Skeletal muscle satellite cell (primary cell): ENCODE measurements at regions not wholly inside any gene's neighbourhood (a gene's known extent, or its start where the extent isn't known, plus 50 kb on each side); places are given as distances from the start of the nearest gene placed in this dataset.

Experiments
- H3K27me3 ChIP-seq: 2 replicates; pipeline ENCODE4 v1.7.0; 2013; ENCODE audit warnings: low read length; ENCODE audit not compliant: control insufficient read depth, insufficient read depth
- H3K36me3 ChIP-seq: 2 replicates; pipeline ENCODE4 v1.7.0; 2013; ENCODE audit warnings: mild to moderate bottlenecking, control low read depth, low read length; ENCODE audit not compliant: insufficient read depth
- H3K4me1 ChIP-seq: 2 replicates; pipeline ENCODE4 v1.7.0; 2013; ENCODE audit warnings: low read length; ENCODE audit not compliant: control insufficient read depth, insufficient read depth
- H3K4me2 ChIP-seq: 2 replicates; pipeline ENCODE4 v1.7.0; 2013; ENCODE audit warnings: mild to moderate bottlenecking, low read length
- H3K4me3 ChIP-seq: 2 replicates; pipeline ENCODE4 v1.7.0; 2013; ENCODE audit warnings: low read length
- H3K9ac ChIP-seq: 2 replicates; pipeline ENCODE4 v1.7.0; 2013; ENCODE audit warnings: mild to moderate bottlenecking, low read depth, low read length, moderate library complexity
- H3K9me3 ChIP-seq: replicated peaks from 2 replicates; pipeline ENCODE4 v1.7.0; 2013; ENCODE audit warnings: mild to moderate bottlenecking, control low read depth, low read length

DNA sequence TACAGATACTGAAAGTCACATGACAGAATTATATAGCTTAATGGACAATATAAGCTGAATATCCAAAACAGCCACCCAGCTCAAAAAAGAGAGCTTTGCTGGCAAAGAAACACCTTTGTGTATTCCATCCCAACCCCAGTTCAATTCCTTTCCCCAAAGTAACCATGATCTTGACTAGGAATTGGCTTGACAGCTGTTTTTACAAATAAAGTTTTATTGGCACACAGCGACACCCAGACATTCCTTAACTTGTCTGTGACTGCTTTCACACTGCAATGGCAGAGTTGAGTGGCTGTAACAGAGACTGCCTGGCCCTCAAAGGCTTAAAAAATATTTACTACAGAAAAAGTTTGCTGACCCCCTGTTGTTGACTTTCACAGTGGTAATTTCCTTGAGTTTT is 264.0 kb upstream of the TSHZ2 start:
- H3K9ac ChIP-seq: no peak overlapping the region
- no peaks in the 10 kb centered on the region for H3K27me3 ChIP-seq
- no peak overlapping the region for H3K4me2 ChIP-seq
- no peaks in the 10 kb centered on the region for H3K4me1 ChIP-seq
- H3K36me3 ChIP-seq: no peaks in the 10 kb centered on the region
- H3K9me3 ChIP-seq: no peaks in the 10 kb centered on the region
- H3K4me3 ChIP-seq: no peak overlapping the region

- no peaks in the 10 kb centered on the region for H3K36me3 ChIP-seq
- H3K27me3 ChIP-seq: no peaks in the 10 kb centered on the region
- H3K4me2 ChIP-seq: no peak overlapping the region
- H3K9ac ChIP-seq: no peak overlapping the region
- H3K9me3 ChIP-seq: no peaks in the 10 kb centered on the region
- no peaks in the 10 kb centered on the region for H3K4me1 ChIP-seq
- H3K4me3 ChIP-seq: no peak overlapping the region
Observed at GRCh38 chr20:52704553-52704952, 267.6 kb upstream of the TSHZ2 start.

- H3K4me3 ChIP-seq: no peak overlapping the region
- H3K9me3 ChIP-seq: no peaks in the 10 kb centered on the region
- no peaks in the 10 kb centered on the region for H3K4me1 ChIP-seq
- no peaks in the 10 kb centered on the region for H3K27me3 ChIP-seq
- H3K36me3 ChIP-seq: no peaks in the 10 kb centered on the region
- H3K4me2 ChIP-seq: no peak overlapping the region
- no peak overlapping the region for H3K9ac ChIP-seq
Observed at GRCh38 chr20:52688345-52688744, 283.8 kb upstream of the TSHZ2 start.

DNA sequence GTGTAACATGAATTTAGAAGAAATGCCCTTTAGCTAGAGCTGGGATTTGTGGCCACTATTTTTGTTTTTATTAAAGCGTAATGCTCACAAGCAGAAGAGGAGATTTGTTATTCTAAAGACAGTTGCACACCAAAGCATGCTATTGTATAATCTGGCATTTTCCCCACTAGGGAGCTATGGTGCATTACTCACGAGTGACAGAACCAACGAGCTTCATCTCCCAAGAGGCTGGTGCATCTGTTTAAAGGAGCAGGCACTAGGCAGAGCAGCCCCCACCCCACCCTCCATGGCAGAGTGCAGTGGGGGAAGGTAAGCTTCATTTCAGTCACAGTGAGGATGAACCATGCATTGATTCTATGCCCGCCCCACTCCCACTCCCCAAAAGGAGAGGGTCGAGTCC is 287.3 kb upstream of the TSHZ2 start:
- no peaks in the 10 kb centered on the region for H3K9me3 ChIP-seq
- no peak overlapping the region for H3K4me3 ChIP-seq
- H3K4me2 ChIP-seq: no peak overlapping the region
- H3K27me3 ChIP-seq: no peaks in the 10 kb centered on the region
- H3K36me3 ChIP-seq: no peaks in the 10 kb centered on the region
- H3K4me1 ChIP-seq: no peaks in the 10 kb centered on the region
- no peak overlapping the region for H3K9ac ChIP-seq

DNA sequence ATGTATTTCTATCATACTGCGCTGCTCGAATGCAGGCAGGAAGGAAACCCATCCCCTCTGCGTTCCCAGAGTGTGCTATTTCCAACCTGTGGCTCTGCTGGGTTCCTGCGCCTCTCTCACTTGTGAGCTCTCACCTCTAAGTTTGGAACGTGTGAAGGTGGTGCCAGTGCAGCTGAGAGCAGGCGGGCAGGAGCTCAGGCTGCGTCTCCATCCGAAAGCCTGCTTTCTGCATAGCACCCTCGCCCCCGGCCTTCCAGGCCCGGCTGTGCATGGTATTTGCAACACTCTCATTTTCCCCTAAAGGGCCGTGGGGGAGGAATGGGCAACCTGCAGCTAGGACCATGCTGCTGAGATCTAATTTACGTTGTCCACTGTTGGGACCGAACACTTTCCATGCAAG is 288.0 kb upstream of the TSHZ2 start:
- H3K9me3 ChIP-seq: no peaks in the 10 kb centered on the region
- H3K27me3 ChIP-seq: no peaks in the 10 kb centered on the region
- no peak overlapping the region for H3K4me2 ChIP-seq
- no peaks in the 10 kb centered on the region for H3K4me1 ChIP-seq
- H3K36me3 ChIP-seq: no peaks in the 10 kb centered on the region
- no peak overlapping the region for H3K9ac ChIP-seq
- H3K4me3 ChIP-seq: no peak overlapping the region

GRCh38 chr20:52683761-52684160 is 288.4 kb upstream of the TSHZ2 start:
- H3K4me1 ChIP-seq: no peaks in the 10 kb centered on the region
- H3K9me3 ChIP-seq: no peaks in the 10 kb centered on the region
- no peak overlapping the region for H3K9ac ChIP-seq
- no peaks in the 10 kb centered on the region for H3K36me3 ChIP-seq
- H3K4me3 ChIP-seq: no peak overlapping the region
- H3K4me2 ChIP-seq: no peak overlapping the region
- no peaks in the 10 kb centered on the region for H3K27me3 ChIP-seq

DNA sequence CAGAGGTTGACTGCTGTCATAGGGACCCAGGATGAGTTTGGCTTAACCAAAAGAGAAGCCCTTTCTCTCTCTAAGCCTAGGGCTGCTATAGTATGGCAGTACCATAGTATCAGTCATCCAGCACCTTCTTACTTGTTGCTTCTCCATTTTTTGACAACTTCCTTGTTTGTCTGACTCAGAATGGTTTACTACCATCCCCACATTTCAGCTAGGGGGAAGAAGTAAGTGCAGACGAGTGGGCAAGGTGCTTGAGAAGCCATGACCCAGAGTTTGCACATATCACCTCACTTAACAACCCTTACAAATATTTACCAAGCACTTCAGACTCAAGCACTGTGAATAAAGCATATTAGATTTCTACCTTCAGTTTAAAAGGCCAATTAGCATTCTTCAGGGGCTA is 289.9 kb upstream of the TSHZ2 start:
- no peaks in the 10 kb centered on the region for H3K9me3 ChIP-seq
- H3K9ac ChIP-seq: no peak overlapping the region
- no peaks in the 10 kb centered on the region for H3K36me3 ChIP-seq
- H3K4me3 ChIP-seq: no peak overlapping the region
- H3K27me3 ChIP-seq: no peaks in the 10 kb centered on the region
- no peaks in the 10 kb centered on the region for H3K4me1 ChIP-seq
- H3K4me2 ChIP-seq: no peak overlapping the region

DNA sequence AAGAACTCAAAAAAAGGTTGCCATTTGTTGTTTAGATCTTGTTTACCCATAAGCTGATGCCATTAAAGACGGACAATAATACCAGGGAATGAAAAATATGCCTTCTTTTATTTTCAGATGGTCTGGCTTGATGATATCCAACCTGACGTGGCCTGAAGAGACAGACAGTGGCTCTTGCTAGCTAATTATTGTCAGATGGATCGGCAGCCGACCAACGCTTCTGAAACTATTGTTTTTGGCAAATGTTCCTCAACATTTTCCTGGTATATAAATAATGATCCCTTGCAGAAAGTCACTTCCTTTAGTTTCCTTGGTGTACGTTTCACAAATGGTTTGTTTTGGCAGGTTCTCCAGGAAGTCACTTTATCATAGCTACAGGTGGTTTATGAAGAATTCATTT is 290.9 kb upstream of the TSHZ2 start:
- no peaks in the 10 kb centered on the region for H3K27me3 ChIP-seq
- no peaks in the 10 kb centered on the region for H3K9me3 ChIP-seq
- H3K4me1 ChIP-seq: no peaks in the 10 kb centered on the region
- no peaks in the 10 kb centered on the region for H3K36me3 ChIP-seq
- H3K4me2 ChIP-seq: no peak overlapping the region
- H3K9ac ChIP-seq: no peak overlapping the region
- H3K4me3 ChIP-seq: no peak overlapping the region

DNA sequence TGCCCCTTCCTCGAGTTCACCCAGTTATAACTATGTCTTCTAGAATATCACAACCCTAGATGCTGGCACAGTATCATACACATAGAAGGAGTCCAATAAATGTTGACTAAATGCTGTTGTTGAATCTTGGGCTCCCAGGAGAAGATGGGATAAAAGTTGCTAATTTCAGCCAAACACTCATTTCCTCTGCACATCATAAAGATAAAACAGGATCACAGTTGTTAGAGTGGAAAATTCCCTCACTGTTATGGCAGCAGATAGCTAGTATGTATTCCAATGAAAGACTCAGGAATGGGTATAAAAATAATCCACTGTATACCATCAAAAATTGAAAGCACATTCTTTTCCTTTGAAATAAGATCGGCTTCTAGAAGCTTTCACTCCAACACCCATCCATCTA is 294.9 kb upstream of the TSHZ2 start:
- no peak overlapping the region for H3K4me3 ChIP-seq
- H3K4me2 ChIP-seq: no peak overlapping the region
- H3K9ac ChIP-seq: no peak overlapping the region

GRCh38 chr20:52676283-52676995 is 295.7 kb upstream of the TSHZ2 start:
- no peak overlapping the region for H3K9ac ChIP-seq
- no peaks in the 10 kb centered on the region for H3K27me3 ChIP-seq
- no peak overlapping the region for H3K4me3 ChIP-seq

More for the DNA sequence above, 294.9 kb upstream of the TSHZ2 start:
- no peaks in the 10 kb centered on the region for H3K36me3 ChIP-seq
- no peaks in the 10 kb centered on the region for H3K27me3 ChIP-seq
- H3K4me1 ChIP-seq: no peaks in the 10 kb centered on the region
- peaks cover 4% of the 10 kb centered on the region for H3K9me3 ChIP-seq

DNA sequence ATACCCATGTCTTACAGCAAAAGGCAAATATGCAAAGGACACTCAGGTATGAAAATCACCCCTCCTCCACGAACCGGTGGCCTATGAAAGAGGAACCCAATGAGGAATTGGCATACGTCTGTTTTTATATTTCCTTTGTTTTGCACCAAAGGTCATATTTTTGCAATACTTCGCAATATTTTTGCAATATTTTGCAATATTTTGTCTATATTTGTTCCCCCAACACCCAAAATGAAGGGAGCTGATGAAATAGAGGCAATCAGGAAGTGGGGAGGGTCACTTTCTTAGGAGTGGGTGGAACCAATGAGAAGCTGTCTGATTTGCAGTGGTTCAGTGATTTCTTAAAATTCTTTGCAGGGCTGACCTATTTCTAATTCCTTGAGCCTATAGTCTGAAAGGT is 296.8 kb upstream of the TSHZ2 start:
- Histone ChIP-seq H3K9ac (no peak overlapping the region), H3K4me3 (no peak overlapping the region), H3K4me2 (no peak overlapping the region), H3K27me3 (no peaks in the 10 kb centered on the region), H3K4me1 (no peaks in the 10 kb centered on the region), H3K9me3 (peaks cover 4% of the 10 kb centered on the region), H3K36me3 (no peaks in the 10 kb centered on the region)

More at GRCh38 chr20:52676283-52676995, 295.7 kb upstream of the TSHZ2 start:
- Histone ChIP-seq H3K4me1 (no peaks in the 10 kb centered on the region), H3K4me2 (no peak overlapping the region), H3K9me3 (peaks cover 4% of the 10 kb centered on the region), H3K36me3 (no peaks in the 10 kb centered on the region)

- H3K27me3 ChIP-seq: no peaks in the 10 kb centered on the region
- no peaks in the 10 kb centered on the region for H3K4me1 ChIP-seq
- no peak overlapping the region for H3K9ac ChIP-seq
- H3K4me3 ChIP-seq: no peak overlapping the region
- no peaks in the 10 kb centered on the region for H3K9me3 ChIP-seq
- no peak overlapping the region for H3K4me2 ChIP-seq
- H3K36me3 ChIP-seq: no peaks in the 10 kb centered on the region
Observed at GRCh38 chr20:52668626-52669025, 303.5 kb upstream of the TSHZ2 start.
